HepG2 (cell line): ENCODE measurements at regions not wholly inside any gene's neighbourhood (a gene's known extent, or its start where the extent isn't known, plus 50 kb on each side); places are given as distances from the start of the nearest gene placed in this dataset.

Source experiments
- ATAC-seq: fragments of 200-7000 bp; cut with Tn5 transposase; 3 replicates; pipeline ENCODE4 v1.9.1; 2020; ENCODE audit warnings: mild to moderate bottlenecking, moderate library complexity
- BruUV-seq: library from RNA; stranded (reverse); fragments of 400-500 nt; replicated peaks from 2 replicates; lab custom pipeline; 2021; lab: Mats Ljungman, UMichigan
- CTCF ChIA-PET: fragments of 300-600 bp; formaldehyde crosslinking; extraction: SDS; loops from one replicate; lab custom pipeline; 2021; ENCODE audit warnings: low total read pairs, inconsistent platforms, low intra/inter-chr PET ratio; lab: Yijun Ruan, JAX
- POLR2A ChIA-PET: fragments of 350-600 bp; sonication (Branson Sonifier 250); formaldehyde crosslinking; loops from one replicate; lab custom pipeline; 2020; ENCODE audit warnings: antibody characterized with exemption, inconsistent platforms; lab: Yijun Ruan, JAX
- DNase-seq: peaks from one replicate; pipeline ENCODE4 v3.0.0-alpha.2; 2015; ENCODE audit warnings: low spot score
- FAIRE-seq: peaks from 3 replicates; lab custom pipeline; 2011; peaks lifted over from hg19 to GRCh38; lab: Jason Lieb, UNC
- H2AFZ ChIP-seq: one replicate; pipeline ENCODE4 v1.6.1; 2011; ENCODE audit warnings: low read length, inconsistent platforms
- H3K27ac ChIP-seq: fragments of 300-600 bp; 3 replicates; pipeline ENCODE4 v1.8.0; 2011; ENCODE audit warnings: mixed run types, mild to moderate bottlenecking, mixed read lengths, low read length, inconsistent platforms; ENCODE audit not compliant: insufficient read depth; ENCODE audit errors: extremely low read length
- H3K27me3 ChIP-seq, 2 experiments: fragments of 200-600 bp in 1 of 2; 2 replicates in 1 of 2; 3 replicates in 1 of 2; pipeline versions ENCODE4 v1.6.0 to v1.8.0; 2011; ENCODE audit warnings: low read length in 2 of 2, mild to moderate bottlenecking in 2 of 2, moderate library complexity in 2 of 2, inconsistent platforms in 1 of 2; ENCODE audit not compliant: insufficient read depth in 2 of 2, control insufficient read depth in 1 of 2
- H3K36me3 ChIP-seq, 2 experiments: fragments of 200-600 bp in 1 of 2; replicated peaks in 1 of 2; 2 replicates in 1 of 2; 3 replicates in 1 of 2; pipeline versions ENCODE4 v1.5.1 to v1.8.0; 2011; ENCODE audit warnings: low read length in 2 of 2, inconsistent platforms in 1 of 2; ENCODE audit not compliant: insufficient read depth in 2 of 2, control insufficient read depth in 1 of 2
- H3K4me1 ChIP-seq: 2 replicates; pipeline ENCODE4 v1.5.1; 2012; ENCODE audit warnings: low read length, inconsistent platforms; ENCODE audit not compliant: insufficient read depth
- H3K4me2 ChIP-seq: 2 replicates; pipeline ENCODE4 v1.6.0; 2011; ENCODE audit warnings: low read depth, low read length, inconsistent platforms
- H3K4me3 ChIP-seq, 3 experiments: fragments of 200-600 bp in 1 of 3; sonication (generic), shearing (Covaris generic) in 1 of 3; replicated peaks in 1 of 3; 2 replicates each; pipeline ENCODE4 v1.5.1; 2011 to 2016; ENCODE audit warnings: low read length in 3 of 3, inconsistent platforms in 2 of 3, low read depth in 2 of 3, mild to moderate bottlenecking in 2 of 3, control low read depth in 1 of 3, mixed read lengths in 1 of 3; ENCODE audit not compliant: insufficient read depth in 1 of 3
- H3K79me2 ChIP-seq: one replicate; pipeline ENCODE4 v1.6.1; 2011; ENCODE audit warnings: low read length, inconsistent platforms; ENCODE audit not compliant: insufficient read depth
- H3K9ac ChIP-seq: 2 replicates; pipeline ENCODE4 v1.6.0; 2011; ENCODE audit warnings: mild to moderate bottlenecking, low read depth, low read length, inconsistent platforms; ENCODE audit not compliant: insufficient read depth
- H3K9me3 ChIP-seq: 2 replicates; pipeline ENCODE4 v1.5.1; 2012; ENCODE audit warnings: mild to moderate bottlenecking, low read length
- H4K20me1 ChIP-seq: 2 replicates; pipeline ENCODE4 v1.6.0; 2011; ENCODE audit warnings: inconsistent platforms, mild to moderate bottlenecking, low read length, moderate library complexity; ENCODE audit not compliant: insufficient read depth
- BCLAF1 ChIP-seq: fragments of 450-650 bp; IDR thresholded peaks from 2 replicates; pipeline ENCODE4 v1.6.1; 2017; ENCODE audit warnings: mild to moderate bottlenecking
- CEBPZ ChIP-seq: IDR thresholded peaks from 2 replicates; pipeline ENCODE4 v1.6.1; 2012; ENCODE audit warnings: low read length, improper control_type of control experiment
- ETV6 ChIP-seq: sonication (generic); formaldehyde crosslinking; conservative IDR thresholded peaks from 2 replicates; pipeline ENCODE4 v1.4.0; 2020; ENCODE audit warnings: missing genetic modification reagents
- NCOA2 ChIP-seq: sonication (generic); formaldehyde crosslinking; IDR thresholded peaks from 2 replicates; pipeline ENCODE4 v1.8.0; 2022; ENCODE audit warnings: inconsistent platforms
- RARA ChIP-seq: IDR thresholded peaks from 2 replicates; pipeline ENCODE4 v1.6.1; 2016; ENCODE audit warnings: missing genetic modification reagents, missing compliant biosample characterization
- RCOR2 ChIP-seq: IDR thresholded peaks from 2 replicates; pipeline ENCODE4 v1.6.1; 2016; ENCODE audit warnings: missing biosample characterization, missing genetic modification reagents
- SAP130 ChIP-seq: IDR thresholded peaks from 2 replicates; pipeline ENCODE4 v1.6.1; 2016; ENCODE audit warnings: low read depth
- SRSF4 ChIP-seq: fragments of 200-400 bp; formaldehyde crosslinking; IDR thresholded peaks from one replicate; pipeline ENCODE4 v1.6.1; 2018; ENCODE audit warnings: mild to moderate bottlenecking, low read depth, low read length, moderate library complexity; ENCODE audit not compliant: poor library complexity, severe bottlenecking
- TEAD2 ChIP-seq: sonication (generic); formaldehyde crosslinking; IDR thresholded peaks from 2 replicates; pipeline ENCODE4 v1.9.0; 2021; ENCODE audit warnings: missing genetic modification reagents
- ZBTB42 ChIP-seq: sonication (generic); formaldehyde crosslinking; IDR thresholded peaks from 2 replicates; pipeline ENCODE4 v1.5.0; 2020; ENCODE audit warnings: mild to moderate bottlenecking, missing genetic modification reagents
- ZFP36 ChIP-seq: fragments of 150-350 bp; IDR thresholded peaks from 2 replicates; pipeline ENCODE4 v1.6.1; 2018; ENCODE audit warnings: borderline replicate concordance, low read length, low read depth; ENCODE audit not compliant: partially characterized antibody
- ZNF792 ChIP-seq: IDR thresholded peaks from 2 replicates; pipeline ENCODE4 v1.6.1; 2016
- WGBS: methylation state at CpG from one replicate; pipeline ENCODE4 v1.1.6; 2017; ENCODE audit warnings: low lambda C conversion rate; 5-methylcytosine and 5-hydroxymethylcytosine counted together
- in situ Hi-C: cut with HindIII; loops from 2 replicates; pipeline ENCODE4 v1.10.0; 2017; ENCODE audit warnings: low pct_unique_long_range_greater_than_20kb; ENCODE audit not compliant: extremely low pct_ligation_motif_present
- intact Hi-C: fragments of 100-400 bp; cut with micrococcal nuclease; formaldehyde crosslinking; loops from one replicate; pipeline ENCODE4 v1.10.0; 2022; ENCODE audit not compliant: unreplicated experiment
- TF ChIP-seq, protein P1 (sequence below), 2 experiments: sonication (generic) in 1 of 2; formaldehyde crosslinking in 1 of 2; IDR thresholded peaks; 2 replicates each; pipeline versions ENCODE4 v1.6.1 to v1.9.0; 2014 to 2022; ENCODE audit warnings: antibody characterized with exemption in 1 of 2, borderline replicate concordance in 1 of 2, inconsistent platforms in 1 of 2, low read depth in 1 of 2, missing genetic modification reagents in 1 of 2

DNA sequence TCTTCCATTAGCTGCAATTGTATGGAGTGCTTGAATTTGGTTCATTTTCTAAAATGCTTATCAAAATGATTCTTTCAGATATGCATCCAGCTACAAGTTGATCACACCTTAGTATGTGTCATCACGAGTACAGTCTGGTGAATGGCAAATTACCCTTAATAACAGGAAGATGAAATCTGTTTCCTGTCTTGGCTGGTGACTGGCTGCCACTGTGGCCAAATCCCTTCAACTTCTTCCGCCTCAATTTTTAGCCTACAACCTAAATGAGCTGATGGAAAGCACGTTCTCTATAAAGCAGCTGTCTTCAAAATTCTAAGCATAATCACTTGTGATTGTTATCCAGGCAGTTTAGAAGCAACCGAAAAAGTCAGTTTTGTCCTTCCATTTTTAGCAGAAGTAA lies 387.1 kb upstream of the NECTIN3 start:
- H3K27me3 ChIP-seq, result no peaks in the 10 kb centered on the region
- in situ Hi-C loops (no loop called here), intact Hi-C loops (no loop called here)
- H2AFZ ChIP-seq, result no peak overlapping the region
- no peaks in the 10 kb centered on the region for H4K20me1 ChIP-seq
- WGBS, result 41% methylated on average over 4 of the region's 4 CpGs
- DNase-seq, result no peak
- POLR2A ChIA-PET, result no interaction called here
- H3K4me2 ChIP-seq, result no peak overlapping the region
- no peak overlapping the region for H3K27ac ChIP-seq
- no peaks in the 10 kb centered on the region for H3K4me1 ChIP-seq
- no peak overlapping the region for H3K4me3 ChIP-seq
- no peaks in the 10 kb centered on the region for H3K9me3 ChIP-seq
- no TSS peak for BruUV-seq
- CTCF ChIA-PET, result no interaction called here
- no peaks in the 10 kb centered on the region for H3K36me3 ChIP-seq
- ATAC-seq, result no peak
- FAIRE-seq, result no peak
- H3K9ac ChIP-seq, result no peak overlapping the region
- no peaks in the 10 kb centered on the region for H3K79me2 ChIP-seq
- TF ChIP-seq CEBPZ (no peak), RCOR2 (CRISPR knock-in tag) (no peak), SAP130 (CRISPR knock-in tag) (no peak), NCOA2 (CRISPR knock-in tag) (no peak), TEAD2 (no peak), ETV6 (CRISPR knock-in tag) (no peak), RARA (CRISPR knock-in tag) (no peak), SRSF4 (no peak), ZFP36 (no peak), BCLAF1 (no peak), ZBTB42 (no peak), ZNF792 (no peak)
- TF ChIP-seq, protein P1, sequence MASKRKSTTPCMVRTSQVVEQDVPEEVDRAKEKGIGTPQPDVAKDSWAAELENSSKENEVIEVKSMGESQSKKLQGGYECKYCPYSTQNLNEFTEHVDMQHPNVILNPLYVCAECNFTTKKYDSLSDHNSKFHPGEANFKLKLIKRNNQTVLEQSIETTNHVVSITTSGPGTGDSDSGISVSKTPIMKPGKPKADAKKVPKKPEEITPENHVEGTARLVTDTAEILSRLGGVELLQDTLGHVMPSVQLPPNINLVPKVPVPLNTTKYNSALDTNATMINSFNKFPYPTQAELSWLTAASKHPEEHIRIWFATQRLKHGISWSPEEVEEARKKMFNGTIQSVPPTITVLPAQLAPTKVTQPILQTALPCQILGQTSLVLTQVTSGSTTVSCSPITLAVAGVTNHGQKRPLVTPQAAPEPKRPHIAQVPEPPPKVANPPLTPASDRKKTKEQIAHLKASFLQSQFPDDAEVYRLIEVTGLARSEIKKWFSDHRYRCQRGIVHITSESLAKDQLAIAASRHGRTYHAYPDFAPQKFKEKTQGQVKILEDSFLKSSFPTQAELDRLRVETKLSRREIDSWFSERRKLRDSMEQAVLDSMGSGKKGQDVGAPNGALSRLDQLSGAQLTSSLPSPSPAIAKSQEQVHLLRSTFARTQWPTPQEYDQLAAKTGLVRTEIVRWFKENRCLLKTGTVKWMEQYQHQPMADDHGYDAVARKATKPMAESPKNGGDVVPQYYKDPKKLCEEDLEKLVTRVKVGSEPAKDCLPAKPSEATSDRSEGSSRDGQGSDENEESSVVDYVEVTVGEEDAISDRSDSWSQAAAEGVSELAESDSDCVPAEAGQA (IDR thresholded peaks at IDR 0.05; ENCODE audit: low read depth), result no peak
- TF ChIP-seq, protein P1 (CRISPR knock-in tag; IDR thresholded peaks at IDR 0.05; ENCODE audit: borderline replicate concordance), result no peak
